GM12878 (cell line): ENCODE measurements at regions not wholly inside any gene's neighbourhood (a gene's known extent, or its start where the extent isn't known, plus 50 kb on each side); places are given as distances from the start of the nearest gene placed in this dataset.

Experiments used
- ATAC-seq: fragments of 200-7000 bp; cut with Tn5 transposase; 3 replicates; pipeline ENCODE4 v1.9.1; 2020; ENCODE audit warnings: mild to moderate bottlenecking, moderate library complexity
- BruUV-seq: library from RNA; stranded (reverse); fragments of 400-500 nt; replicated peaks from 2 replicates; lab custom pipeline; 2021; lab: Mats Ljungman, UMichigan
- CTCF ChIA-PET: fragments of 300-600 bp; sonication (Branson Sonifier 250); formaldehyde crosslinking; extraction: SDS; loops from one replicate; lab custom pipeline; 2021; ENCODE audit warnings: inconsistent platforms; lab: Yijun Ruan, JAX
- POLR2A ChIA-PET: fragments of 350-600 bp; formaldehyde crosslinking; extraction: SDS; loops from one replicate; lab custom pipeline; 2021; ENCODE audit warnings: inconsistent platforms; lab: Charles Lee
- RAD21 ChIA-PET: fragments of 300-600 bp; sonication (Branson Sonifier 250); formaldehyde crosslinking; loops from one replicate; lab custom pipeline; 2023; ENCODE audit warnings: antibody characterized with exemption; ENCODE audit not compliant: unreplicated experiment; lab: Charles Lee
- SMC1A ChIA-PET: fragments of 300-600 bp; sonication (Branson Sonifier 250); formaldehyde crosslinking; loops from one replicate; lab custom pipeline; 2023; ENCODE audit not compliant: unreplicated experiment, uncharacterized antibody; lab: Charles Lee
- DNase-seq: peaks from one replicate; pipeline ENCODE4 v3.0.0-alpha.2; 2011; ENCODE audit warnings: low read depth, low spot score
- FAIRE-seq: peaks from 3 replicates; lab custom pipeline; 2011; peaks lifted over from hg19 to GRCh38; lab: Jason Lieb, UNC
- H2AFZ ChIP-seq: 2 replicates; pipeline ENCODE4 v1.6.0; 2011; ENCODE audit warnings: low read depth, low read length, control low read depth; ENCODE audit not compliant: control insufficient read depth
- H3K27ac ChIP-seq: 2 replicates; pipeline ENCODE4 v1.5.1; 2011; ENCODE audit warnings: control low read depth; ENCODE audit not compliant: control insufficient read depth, insufficient read depth
- H3K27me3 ChIP-seq, 2 experiments: replicated peaks in 1 of 2; 2 replicates each; pipeline versions ENCODE4 v1.6.0 to v1.6.1; 2011; ENCODE audit warnings: low read length in 1 of 2; ENCODE audit not compliant: control insufficient read depth in 2 of 2, insufficient read depth in 2 of 2
- H3K36me3 ChIP-seq, 2 experiments: 2 replicates each; pipeline ENCODE4 v1.5.1; 2011; ENCODE audit warnings: low read length in 1 of 2; ENCODE audit not compliant: control insufficient read depth in 2 of 2, insufficient read depth in 2 of 2
- H3K4me1 ChIP-seq: 2 replicates; pipeline ENCODE4 v1.6.1; 2011; ENCODE audit warnings: mild to moderate bottlenecking, low read length, moderate library complexity, mixed read lengths; ENCODE audit not compliant: control insufficient read depth, insufficient read depth
- H3K4me2 ChIP-seq: 2 replicates; pipeline ENCODE4 v1.6.0; 2011; ENCODE audit warnings: control low read depth; ENCODE audit not compliant: control insufficient read depth, insufficient read depth
- H3K4me3 ChIP-seq: fragments of 200-600 bp; sonication (generic); 2 replicates; pipeline ENCODE4 v1.5.1; 2016
- H3K79me2 ChIP-seq: 2 replicates; pipeline ENCODE4 v1.6.0; 2011; ENCODE audit warnings: low read length; ENCODE audit not compliant: control insufficient read depth, insufficient read depth
- H3K9ac ChIP-seq: 2 replicates; pipeline ENCODE4 v1.8.0; 2011; ENCODE audit warnings: low read length, control low read depth, mixed read lengths; ENCODE audit not compliant: control insufficient read depth, insufficient read depth
- H3K9me3 ChIP-seq: replicated peaks from 3 replicates; pipeline ENCODE4 v1.5.1; 2011; ENCODE audit warnings: mild to moderate bottlenecking, low read length; ENCODE audit not compliant: control insufficient read depth, insufficient read depth
- H4K20me1 ChIP-seq: 2 replicates; pipeline ENCODE4 v1.6.0; 2011; ENCODE audit not compliant: control insufficient read depth, insufficient read depth
- CTCF ChIP-seq, 3 experiments: IDR thresholded peaks in 2 of 3; conservative IDR thresholded peaks in 1 of 3; 2 replicates each; pipeline ENCODE4 v1.5.1; 2011; ENCODE audit warnings: low read depth in 3 of 3, low read length in 3 of 3, mild to moderate bottlenecking in 3 of 3, control low read depth in 2 of 3, moderate library complexity in 2 of 3, inconsistent platforms in 1 of 3, mixed read lengths in 1 of 3; ENCODE audit not compliant: control insufficient read depth in 2 of 3, insufficient read depth in 1 of 3; ENCODE audit errors: extremely low read depth in 1 of 3
- WGBS: methylation state at CpG from one replicate; pipeline ENCODE4 v1.1.6; 2016; ENCODE audit warnings: low lambda C conversion rate; ENCODE audit not compliant: insufficient replicate concordance, insufficient coverage; ENCODE audit errors: missing lambda C conversion rate; 5-methylcytosine and 5-hydroxymethylcytosine counted together
- in situ Hi-C: fragments of 300-500 bp; cut with MboI; formaldehyde crosslinking; loops from 9 replicates; pipeline ENCODE4 v1.14.3; 2018; ENCODE audit warnings: mixed read lengths
- intact Hi-C: fragments of 100-400 bp; cut with micrococcal nuclease; formaldehyde crosslinking; loops from one replicate; pipeline ENCODE4 v1.14.2; 2022; ENCODE audit not compliant: unreplicated experiment
- TF ChIP-seq, protein P1 (sequence below): fragments of 450-650 bp; IDR thresholded peaks from 2 replicates; pipeline ENCODE4 v1.6.1; 2017; ENCODE audit warnings: antibody characterized with exemption, mild to moderate bottlenecking, moderate library complexity
- TF ChIP-seq, protein P2 (sequence below): IDR thresholded peaks from 2 replicates; pipeline ENCODE4 v1.6.1; 2011; ENCODE audit warnings: low read depth, low read length, improper control_type of control experiment, borderline replicate concordance

DNA sequence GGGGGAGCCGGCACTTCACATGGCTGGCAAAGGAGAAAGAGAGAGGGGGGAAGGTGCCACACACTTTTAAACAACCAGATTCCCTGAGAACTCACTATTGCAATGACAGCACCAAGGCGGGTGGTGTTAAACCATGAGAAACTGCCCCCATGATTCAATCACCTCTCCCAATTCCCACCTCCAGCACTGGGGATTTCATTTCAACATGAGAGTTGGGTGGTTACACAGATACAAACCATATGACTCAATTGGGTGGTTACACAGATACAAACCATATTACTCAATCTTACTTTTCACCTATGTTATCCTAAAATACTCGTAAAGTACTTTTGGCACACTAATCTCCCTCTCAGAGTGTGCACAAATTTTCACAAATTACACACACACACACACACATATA lies 1097.5 kb upstream of the TMPRSS15 start (continued):
- TF ChIP-seq, protein P1, sequence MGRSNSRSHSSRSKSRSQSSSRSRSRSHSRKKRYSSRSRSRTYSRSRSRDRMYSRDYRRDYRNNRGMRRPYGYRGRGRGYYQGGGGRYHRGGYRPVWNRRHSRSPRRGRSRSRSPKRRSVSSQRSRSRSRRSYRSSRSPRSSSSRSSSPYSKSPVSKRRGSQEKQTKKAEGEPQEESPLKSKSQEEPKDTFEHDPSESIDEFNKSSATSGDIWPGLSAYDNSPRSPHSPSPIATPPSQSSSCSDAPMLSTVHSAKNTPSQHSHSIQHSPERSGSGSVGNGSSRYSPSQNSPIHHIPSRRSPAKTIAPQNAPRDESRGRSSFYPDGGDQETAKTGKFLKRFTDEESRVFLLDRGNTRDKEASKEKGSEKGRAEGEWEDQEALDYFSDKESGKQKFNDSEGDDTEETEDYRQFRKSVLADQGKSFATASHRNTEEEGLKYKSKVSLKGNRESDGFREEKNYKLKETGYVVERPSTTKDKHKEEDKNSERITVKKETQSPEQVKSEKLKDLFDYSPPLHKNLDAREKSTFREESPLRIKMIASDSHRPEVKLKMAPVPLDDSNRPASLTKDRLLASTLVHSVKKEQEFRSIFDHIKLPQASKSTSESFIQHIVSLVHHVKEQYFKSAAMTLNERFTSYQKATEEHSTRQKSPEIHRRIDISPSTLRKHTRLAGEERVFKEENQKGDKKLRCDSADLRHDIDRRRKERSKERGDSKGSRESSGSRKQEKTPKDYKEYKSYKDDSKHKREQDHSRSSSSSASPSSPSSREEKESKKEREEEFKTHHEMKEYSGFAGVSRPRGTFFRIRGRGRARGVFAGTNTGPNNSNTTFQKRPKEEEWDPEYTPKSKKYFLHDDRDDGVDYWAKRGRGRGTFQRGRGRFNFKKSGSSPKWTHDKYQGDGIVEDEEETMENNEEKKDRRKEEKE = no peak

GRCh38 chr21:19507682-19508260 lies 1104.2 kb upstream of the TMPRSS15 start:
- Histone ChIP-seq H3K27me3 (no peaks in the 10 kb centered on the region), H3K9me3 (no peaks in the 10 kb centered on the region; the same call in 2 of the 3 replicates), H3K36me3 (no peaks in the 10 kb centered on the region), H3K4me3 (no peak overlapping the region), H3K79me2 (no peaks in the 10 kb centered on the region), H2AFZ (no peak overlapping the region), H3K4me2 (no peak overlapping the region), H3K4me1 (no peaks in the 10 kb centered on the region), H4K20me1 (no peaks in the 10 kb centered on the region), H3K9ac (no peak overlapping the region), H3K27ac (no peak overlapping the region)
- no TSS peak for BruUV-seq
- ChIA-PET CTCF (interaction anchor here (0.6 to 1.5 kb wide), 6 partner anchors 9 to 535 kb away, joined by 3 to 5 read pairs (median 3); no protein-coding TSS in a partner anchor), RAD21 (interaction anchor here (0.9 to 1.6 kb wide), 5 partner anchors 12 to 531 kb away, joined by 3 to 4 read pairs (median 3); no protein-coding TSS in a partner anchor), SMC1A (interaction anchor here (1.0 to 2.1 kb wide), 7 partner anchors 10 to 99 kb away, joined by 4 to 8 read pairs (median 4); no protein-coding TSS in a partner anchor), POLR2A (interaction anchor here (0.5 kb wide), 1 partner anchor 11 kb away, joined by 8 read pairs; no protein-coding TSS in a partner anchor)
- FAIRE-seq (no peak), ATAC-seq (no peak), DNase-seq (no peak)
- intact Hi-C loops (no loop called here), in situ Hi-C loops (no loop called here)
- TF ChIP-seq, protein P2, sequence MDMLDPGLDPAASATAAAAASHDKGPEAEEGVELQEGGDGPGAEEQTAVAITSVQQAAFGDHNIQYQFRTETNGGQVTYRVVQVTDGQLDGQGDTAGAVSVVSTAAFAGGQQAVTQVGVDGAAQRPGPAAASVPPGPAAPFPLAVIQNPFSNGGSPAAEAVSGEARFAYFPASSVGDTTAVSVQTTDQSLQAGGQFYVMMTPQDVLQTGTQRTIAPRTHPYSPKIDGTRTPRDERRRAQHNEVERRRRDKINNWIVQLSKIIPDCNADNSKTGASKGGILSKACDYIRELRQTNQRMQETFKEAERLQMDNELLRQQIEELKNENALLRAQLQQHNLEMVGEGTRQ = no peak
- TF ChIP-seq CTCF (IDR thresholded peaks at IDR 0.05 in 2 of 3, conservative IDR thresholded peaks at IDR 0.05 in 1 of 3; ENCODE audit: control insufficient read depth in 2 of 3, extremely low read depth in 1 of 3, insufficient read depth in 1 of 3, low read depth in 3 of 3, low read length in 3 of 3) = peak in 1 of 3 experiments; percentile 3; a peak in 1 of 6 replicates
- 2% methylated on average over 3 of the region's 3 CpGs for WGBS
